DND-41 (cell line): ENCODE measurements at regions not wholly inside any gene's neighbourhood (a gene's known extent, or its start where the extent isn't known, plus 50 kb on each side); places are given as distances from the start of the nearest gene placed in this dataset.

ENCODE experiments used
- CTCF ChIP-seq: IDR thresholded peaks from 2 replicates; pipeline ENCODE4 v1.5.1; 2012; ENCODE audit warnings: borderline replicate concordance, low read length, moderate library complexity, mild to moderate bottlenecking; ENCODE audit not compliant: poor library complexity, severe bottlenecking; ENCODE audit errors: extremely low read depth
- EZH2 ChIP-seq: IDR thresholded peaks from 3 replicates; pipeline ENCODE4 v1.6.1; 2012; ENCODE audit warnings: borderline replicate concordance, low read depth, mild to moderate bottlenecking, moderate library complexity, low read length, inconsistent platforms; ENCODE audit not compliant: severe bottlenecking

DNA sequence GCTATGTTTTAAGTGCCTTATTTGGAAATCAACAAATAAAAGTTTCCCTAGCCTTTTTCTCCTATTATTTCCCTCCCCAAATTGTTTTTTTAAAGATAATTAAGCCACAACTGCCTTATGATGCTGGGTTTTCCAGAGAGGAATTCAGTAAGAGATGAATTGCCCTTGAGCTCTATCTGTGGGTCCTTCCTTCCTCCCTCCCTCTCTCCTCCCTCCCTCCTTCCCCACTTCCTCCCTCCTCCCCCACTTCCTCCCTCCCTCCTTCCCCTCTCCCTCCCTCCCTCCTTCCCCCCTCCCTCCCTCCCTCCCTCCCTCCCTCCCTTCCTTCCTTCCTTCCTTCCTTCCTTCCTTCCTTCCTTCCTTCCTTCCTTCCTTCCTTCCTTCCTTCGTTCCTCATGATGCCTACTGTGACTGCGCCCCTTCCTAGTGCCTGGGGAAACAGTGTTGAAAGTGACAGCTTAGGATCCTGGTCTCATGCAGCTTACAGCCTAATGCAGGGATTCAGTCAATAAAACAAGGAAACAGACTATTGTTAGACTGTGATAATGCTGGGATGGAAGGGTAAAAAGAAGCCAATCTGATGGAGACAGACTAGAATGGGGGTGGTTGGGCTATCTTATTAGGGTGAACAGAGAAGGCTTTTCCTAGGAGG lies 1417.1 kb downstream of the AACS start:
- no peak for TF ChIP-seq EZH2
- no peak for TF ChIP-seq CTCF
